ENCODE measurements at regions not wholly inside any gene's neighbourhood (a gene's known extent, or its start where the extent isn't known, plus 50 kb on each side); places are given as distances from the start of the nearest gene placed in this dataset.

GRCh38 chr6:40037271-40037670, 103.0 kb upstream of the MOCS1 start:
- TF ChIP-seq CTCF (IDR thresholded peaks at IDR 0.05; ENCODE audit: low read length) (no peak), EZH2 (IDR thresholded peaks at IDR 0.05; ENCODE audit: borderline replicate concordance, low read length) (no peak)

All from OCI-LY1 (cell line).